Pons (tissue), 1 donor: ENCODE measurements at regions not wholly inside any gene's neighbourhood (a gene's known extent, or its start where the extent isn't known, plus 50 kb on each side); places are given as distances from the start of the nearest gene placed in this dataset.
"Not testable (repeated sequence)": the region's sequence is repeated elsewhere in the genome, so short reads cannot be mapped to it uniquely, and the experiment has no call there.

Source experiments
- DNase-seq: peaks from one replicate; pipeline ENCODE4 v3.0.0-alpha.2; 2016; ENCODE audit warnings: low spot score

DNA sequence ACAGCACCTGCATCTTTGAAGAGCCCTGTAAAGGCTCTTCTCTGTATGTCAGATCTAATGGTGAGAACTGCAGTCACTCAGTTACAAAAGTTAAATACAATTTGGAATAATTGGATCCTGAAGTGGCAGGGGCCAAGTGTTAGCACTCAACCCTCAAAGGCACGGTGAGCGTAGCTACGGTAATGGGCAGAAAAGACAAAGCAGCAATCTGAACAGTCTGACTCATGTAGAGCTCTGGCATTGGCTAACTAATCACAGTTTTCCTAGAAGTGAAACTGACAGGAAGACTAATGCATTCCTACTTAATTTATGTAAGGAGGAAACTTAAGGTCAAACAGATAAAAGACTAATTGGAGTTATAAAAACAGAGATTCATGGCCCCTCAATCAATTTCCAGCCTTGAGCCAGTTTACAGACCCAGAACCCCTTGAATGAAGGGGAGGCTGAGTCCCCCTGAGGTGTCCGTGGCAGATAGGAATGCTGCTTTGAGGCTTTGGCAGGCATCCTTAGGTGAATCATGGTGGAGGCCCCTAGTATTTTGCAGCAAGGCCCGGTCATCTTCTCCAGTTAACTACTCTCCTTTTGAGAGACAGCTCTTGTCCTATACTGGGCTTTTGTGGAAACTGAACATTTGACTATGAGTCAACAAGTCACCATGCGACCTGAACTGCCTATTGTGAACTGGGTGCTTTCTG lies 450.7 kb downstream of the ZNF33B start:
- not testable (repeated sequence) for DNase-seq

DNA sequence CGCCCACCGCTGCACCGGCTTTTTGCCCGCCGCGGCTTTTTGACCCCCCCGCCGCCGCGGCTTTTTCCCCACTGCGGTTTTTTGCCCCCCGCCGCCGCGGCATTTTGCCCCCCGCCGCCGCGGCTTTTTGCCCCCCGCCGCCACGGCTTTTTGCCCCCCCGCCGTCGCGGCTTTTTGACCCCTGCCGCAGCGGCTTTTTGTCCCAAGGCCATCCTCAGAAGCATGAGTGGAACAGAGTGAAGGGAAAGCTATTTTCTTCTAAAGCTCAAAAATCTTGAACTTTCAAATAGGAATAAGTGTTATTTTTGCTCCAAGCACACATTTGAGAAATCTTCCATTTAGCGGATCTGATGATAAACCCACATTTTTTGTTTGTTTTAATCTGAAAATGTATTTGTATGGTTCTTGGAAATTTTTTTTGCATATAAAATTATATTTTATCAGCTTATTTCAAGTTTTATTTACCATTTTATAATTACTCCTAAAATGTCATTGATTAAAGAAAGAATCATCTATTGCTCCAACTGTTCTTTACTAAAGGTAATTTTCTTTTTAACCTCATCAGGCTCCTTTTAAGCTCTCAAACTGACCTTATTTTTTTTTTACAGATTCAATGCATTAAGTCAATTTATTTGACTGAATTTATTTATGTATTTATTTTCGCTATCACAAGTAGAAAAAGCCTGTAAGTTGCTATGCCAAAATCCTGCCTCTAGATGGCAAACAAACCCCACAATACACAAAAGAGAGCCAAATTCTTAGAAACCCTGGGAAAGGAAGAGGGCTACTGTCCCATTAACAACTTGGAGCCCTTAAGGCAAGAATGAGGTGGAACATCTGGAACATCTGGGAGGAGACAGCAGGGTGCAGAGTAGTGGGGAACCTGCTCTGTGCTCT lies 460.3 kb downstream of the ZNF33B start:
- peak; percentile 20 for DNase-seq

DNA sequence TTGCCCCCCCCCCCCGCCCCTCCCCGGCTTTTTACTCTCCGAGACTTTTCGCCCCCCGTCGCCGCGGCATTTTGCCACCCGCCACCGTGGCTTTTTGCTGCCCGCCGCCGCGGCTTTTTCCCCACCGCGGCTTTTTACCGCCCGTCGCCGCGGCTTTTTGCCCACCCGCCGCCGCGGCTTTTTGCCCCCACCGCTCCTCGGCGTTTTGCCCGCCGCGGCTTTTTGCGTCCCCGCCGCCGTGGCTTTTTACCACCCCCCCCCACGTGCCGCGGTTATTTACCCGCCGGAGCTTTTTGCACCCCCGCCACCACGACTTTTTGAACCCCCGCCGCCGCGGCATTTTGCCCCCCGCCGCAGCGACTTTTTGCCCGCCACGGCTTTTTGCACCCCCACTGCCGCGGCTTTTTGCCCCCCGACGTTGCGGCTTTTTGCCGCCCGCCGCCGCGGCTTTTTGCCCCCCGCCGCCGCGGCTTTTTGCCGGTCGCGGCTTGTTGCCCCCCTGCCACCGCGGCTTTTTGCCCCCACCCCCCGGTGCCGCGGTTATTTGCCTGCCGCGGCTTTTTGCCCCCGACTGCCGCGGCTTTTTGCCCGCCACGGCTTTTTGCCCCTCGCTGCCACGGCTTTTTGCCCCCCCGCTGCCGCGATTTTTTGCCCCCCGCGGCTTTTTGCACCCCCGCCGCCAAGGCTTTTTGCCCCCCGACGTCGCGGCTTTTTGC lies 461.1 kb downstream of the ZNF33B start:
- DNase-seq: no peak

DNA sequence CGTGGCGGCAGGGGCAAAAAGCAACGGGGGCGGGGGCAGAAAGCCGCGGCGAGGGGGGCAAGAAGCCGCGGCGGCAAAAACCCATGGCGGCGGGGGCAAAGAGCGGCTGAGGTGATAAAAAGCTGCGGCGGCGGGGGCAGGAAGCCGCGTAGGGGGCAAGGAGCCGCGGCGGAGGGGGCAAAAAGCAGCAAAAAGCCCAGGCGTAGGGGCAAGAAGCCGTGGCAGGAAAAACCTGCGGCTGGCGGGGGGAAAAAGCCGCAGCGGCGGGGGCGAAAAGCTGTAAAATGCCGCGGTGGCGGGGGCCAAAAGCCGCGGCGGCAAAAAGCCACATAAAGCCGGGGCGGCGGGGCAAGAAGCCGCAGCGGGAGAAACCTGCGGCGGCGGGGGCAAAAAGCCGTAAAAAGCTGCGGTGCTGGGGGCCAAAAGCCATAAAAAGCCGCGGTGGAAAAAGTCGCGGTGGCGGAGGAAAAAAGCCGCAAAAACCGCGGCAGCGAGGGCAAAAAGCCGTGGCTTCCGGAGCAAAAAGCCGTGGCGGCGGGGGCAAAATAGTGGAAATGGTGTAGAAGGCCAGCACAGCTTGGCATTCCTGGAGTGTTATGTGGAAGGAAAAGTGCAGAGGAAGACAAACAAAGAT lies 487.8 kb downstream of the ZNF33B start:
- no peak for DNase-seq

DNA sequence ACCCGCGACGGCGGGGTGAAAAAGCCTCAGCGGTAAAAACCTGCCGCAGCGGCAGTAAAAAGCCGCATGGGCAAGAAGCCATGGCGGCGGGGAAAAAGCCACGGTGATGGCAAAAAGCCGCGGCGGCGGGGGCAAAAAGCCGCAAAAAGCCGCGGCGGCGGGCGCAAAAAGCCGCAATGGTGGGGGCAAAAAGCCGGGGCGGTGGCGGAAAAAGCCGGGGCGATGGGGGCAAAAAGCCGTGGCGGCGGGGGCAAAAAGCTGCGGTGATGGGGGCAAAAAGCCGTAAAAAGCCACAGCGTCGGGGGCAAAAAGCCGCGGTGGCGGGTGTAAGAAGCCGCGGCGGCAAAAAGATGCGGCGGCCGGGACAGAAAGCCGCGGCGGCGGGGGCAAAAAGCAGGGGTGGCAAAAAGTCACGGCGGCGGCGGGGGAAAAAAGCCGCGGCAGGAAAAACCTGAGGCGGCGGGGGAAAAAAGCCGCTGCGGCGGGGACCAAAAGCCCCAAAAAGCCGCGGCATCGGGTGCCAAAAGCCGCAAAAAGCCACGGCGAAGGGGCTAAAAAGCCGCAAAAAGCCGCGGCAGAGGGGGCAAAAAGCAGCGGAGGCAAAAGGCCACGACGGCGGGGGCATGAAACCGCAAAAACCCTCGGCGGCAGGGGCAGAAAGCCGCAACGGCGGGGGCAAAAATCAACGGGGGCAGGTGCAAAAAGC lies 488.5 kb downstream of the ZNF33B start:
- DNase-seq: no peak

DNA sequence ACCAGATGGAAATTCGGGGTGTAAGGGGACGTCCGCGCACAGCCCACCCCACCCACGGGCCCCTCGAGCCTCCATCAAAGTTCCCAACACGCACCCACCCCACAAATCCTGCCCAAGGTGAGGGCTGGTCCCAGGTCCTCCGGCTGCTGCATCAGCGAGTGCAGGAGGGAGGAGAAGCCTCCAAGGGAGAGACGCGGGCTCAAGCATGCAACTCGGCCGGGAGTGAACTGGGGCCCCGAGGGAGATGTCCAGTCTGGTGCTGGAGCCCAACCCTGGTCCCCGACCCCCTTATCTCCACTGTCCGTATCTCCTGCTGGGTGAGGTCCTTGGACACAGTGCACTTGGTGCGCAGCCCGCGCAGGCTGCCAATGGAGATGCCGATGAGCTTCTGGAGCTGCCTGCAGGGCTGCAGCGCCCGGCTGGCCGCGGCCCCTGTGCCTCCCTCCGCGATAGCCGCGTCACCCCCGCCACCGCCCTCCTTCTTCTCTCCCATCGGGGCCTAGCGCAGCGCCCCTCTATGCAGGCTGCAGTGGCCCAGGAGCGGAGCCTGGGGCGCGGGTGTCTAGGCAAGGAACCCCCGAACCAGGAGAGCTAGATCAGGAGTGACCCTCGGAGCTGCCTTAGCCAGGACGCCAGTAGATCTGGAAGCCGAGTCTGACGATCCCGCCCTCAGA lies 489.2 kb downstream of the ZNF33B start:
- DNase-seq: no peak

DNA sequence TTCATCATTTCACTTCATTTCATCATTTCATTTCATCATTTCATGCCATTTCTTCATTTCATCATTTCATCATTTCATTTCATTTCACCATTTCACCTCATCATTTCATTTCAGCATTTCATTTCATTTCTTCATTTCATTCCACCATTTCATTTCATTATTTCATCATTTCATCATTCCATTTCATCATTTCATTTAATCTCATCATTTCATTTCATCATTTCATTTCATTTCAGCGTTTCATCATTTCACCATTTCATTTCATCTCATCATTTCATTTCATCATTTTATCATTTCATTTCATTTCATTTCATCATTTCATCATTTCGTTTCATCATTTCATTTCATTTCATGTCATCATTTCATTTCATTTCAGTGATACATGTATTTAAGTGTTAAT lies 492.2 kb downstream of the ZNF33B start:
- not testable (repeated sequence) for DNase-seq

DNA sequence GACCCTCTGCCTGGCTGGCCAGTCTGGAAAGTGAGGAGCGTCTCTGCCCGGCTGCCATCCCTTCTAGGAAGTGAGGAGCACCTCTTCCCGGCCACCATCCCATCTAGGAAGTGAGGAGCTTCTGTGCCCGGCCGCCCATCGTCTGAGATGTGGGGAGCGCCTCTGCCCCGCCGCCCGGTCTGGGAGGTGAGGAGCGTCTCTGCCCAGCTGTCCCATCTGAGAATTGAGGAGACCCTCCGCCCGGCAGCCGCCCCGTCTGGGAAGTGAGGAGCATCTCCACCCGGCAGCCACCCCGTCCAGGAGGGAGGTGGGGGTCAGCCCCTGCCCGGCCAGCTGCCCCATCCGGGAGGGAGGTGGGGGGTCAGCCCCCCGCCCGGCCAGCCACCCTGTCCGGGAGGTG lies 500.3 kb downstream of the ZNF33B start:
- DNase-seq: not testable (repeated sequence)

DNA sequence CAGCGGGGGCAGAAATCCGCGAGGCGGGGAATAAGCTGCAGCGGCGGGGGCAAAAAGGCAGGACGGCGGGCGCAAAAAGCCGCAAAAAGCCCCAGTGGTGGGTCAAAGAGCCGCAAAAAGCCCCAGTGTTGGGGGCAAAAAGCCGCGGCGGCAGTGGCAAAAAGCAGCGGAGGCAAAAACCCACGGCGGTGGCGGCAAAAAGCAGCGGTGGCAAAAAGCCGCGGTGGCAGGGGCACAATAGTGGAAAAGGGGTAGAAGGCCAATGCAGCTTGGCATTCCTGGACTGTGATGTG lies 525.3 kb downstream of the ZNF33B start:
- no peak for DNase-seq

DNA sequence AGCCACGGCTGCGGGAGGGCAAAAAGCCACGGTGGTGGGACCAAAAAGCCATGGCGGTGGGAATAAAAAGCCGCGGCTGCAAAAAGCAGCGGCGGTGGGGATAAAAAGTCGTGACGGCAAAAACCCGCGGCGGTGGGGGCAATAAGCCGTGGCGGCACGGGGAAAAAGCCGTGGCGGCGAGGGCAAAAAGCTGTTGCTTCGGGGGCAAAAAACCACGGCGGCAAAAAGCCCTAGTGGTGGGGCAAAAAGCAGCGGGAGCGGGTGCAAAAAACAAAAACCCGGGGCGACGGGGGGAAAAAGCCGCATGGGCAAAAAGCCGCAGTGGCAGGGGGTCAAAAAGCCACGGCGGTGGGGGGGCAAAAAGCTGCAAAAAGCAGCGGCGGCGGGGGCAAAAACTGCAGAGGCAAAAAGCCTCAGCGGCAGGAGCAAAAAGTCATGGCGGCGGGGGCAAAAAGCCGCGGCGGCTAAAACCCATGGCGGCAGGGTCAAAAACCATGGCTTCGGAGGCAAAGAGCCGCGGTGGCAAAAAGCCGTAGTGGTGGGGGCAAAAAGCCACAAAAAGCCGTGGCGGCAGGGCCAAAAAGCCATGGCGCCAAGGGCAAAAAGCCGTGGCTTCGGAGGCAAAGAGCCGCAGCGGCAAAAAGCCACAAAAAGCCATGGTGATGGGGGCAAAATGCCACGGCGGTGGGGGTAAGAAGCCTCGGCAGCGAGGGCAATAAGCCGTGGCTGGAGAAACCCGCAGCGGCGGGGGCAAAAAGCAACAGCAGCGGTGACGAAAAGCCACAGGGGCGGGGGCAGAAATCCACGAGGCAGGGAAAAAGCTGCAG lies 525.8 kb downstream of the ZNF33B start:
- no peak for DNase-seq

DNA sequence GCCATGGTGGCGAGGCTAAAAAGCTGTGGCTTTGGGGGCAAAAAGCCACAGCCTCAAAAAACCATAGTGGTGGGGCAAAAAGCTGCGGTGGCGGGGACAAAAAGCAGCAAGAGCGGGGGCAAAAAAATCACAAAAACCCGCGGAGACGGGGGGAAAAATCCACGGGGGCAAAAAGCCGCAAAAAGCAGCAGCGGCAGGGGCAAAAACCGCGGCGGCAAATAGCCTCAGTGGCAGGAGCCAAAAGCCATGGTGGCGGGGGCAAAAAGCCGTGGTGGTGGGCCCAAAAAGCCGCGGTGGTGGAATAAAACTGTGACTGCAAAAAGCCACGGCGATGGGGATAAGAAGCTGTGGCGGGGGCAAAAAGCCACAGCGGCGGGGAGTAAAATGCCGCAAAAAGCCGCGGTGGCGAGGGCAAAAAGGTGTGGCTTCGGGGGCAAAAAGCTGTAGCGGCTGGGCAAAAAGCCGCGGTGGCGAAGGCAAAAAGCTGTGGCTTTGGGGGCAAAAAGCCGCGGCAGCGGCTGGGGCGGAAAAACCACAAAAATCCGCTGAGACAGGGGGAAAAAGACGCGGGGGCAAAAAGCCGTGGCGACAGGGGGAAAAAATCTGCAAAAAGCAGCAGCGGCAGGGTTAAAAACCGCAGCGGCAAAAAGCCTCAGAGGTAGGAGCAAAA lies 526.6 kb downstream of the ZNF33B start:
- no peak for DNase-seq

DNA sequence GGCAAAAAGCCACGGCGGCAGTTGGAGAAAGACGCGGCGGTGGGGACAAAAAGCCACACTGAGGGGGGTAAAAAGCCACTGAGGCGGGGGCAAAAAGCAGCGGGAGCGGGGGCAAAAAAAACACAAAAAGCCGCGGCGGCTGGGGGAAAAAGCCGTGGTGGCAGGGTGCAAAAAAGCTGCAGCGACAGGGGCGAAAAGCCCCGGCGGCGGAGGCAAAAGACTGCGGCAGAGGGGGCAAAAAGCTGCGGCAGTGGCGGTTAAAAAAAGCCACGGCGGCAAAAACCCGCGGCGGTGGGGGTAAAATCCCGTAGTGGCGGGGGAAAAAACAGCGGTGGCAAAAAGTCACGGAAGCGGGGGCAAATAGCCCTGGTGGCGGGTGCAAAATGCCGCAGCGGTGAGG lies 527.3 kb downstream of the ZNF33B start:
- DNase-seq: no peak
